SK-N-SH (cell line): ENCODE measurements at regions not wholly inside any gene's neighbourhood (a gene's known extent, or its start where the extent isn't known, plus 50 kb on each side); places are given as distances from the start of the nearest gene placed in this dataset.

Experiments used
- EP300 ChIP-seq, 2 experiments: IDR thresholded peaks; 2 replicates each; pipeline versions ENCODE4 v1.4.0 to v1.6.1; 2012; ENCODE audit warnings: borderline replicate concordance in 1 of 2, low read depth in 1 of 2, low read length in 1 of 2
- EZH2phosphoT487 ChIP-seq: fragments of 200-600 bp; sonication (generic); IDR thresholded peaks from 2 replicates; pipeline ENCODE4 v1.6.1; 2017; ENCODE audit warnings: low read depth, mixed run types, mild to moderate bottlenecking, antibody characterized with exemption, moderate library complexity, borderline replicate concordance
- FOSL2 ChIP-seq: IDR thresholded peaks from 2 replicates; pipeline ENCODE4 v1.4.0; 2012; ENCODE audit warnings: low read depth, mild to moderate bottlenecking, moderate library complexity, borderline replicate concordance
- JUND ChIP-seq: IDR thresholded peaks from 2 replicates; pipeline ENCODE4 v1.4.0; 2012
- POLR2AphosphoS5 ChIP-seq: IDR thresholded peaks from 2 replicates; pipeline ENCODE4 v1.6.1; 2012; ENCODE audit warnings: low read depth, low read length
- RAD21 ChIP-seq: IDR thresholded peaks from 2 replicates; pipeline ENCODE4 v1.6.1; 2012; ENCODE audit warnings: mild to moderate bottlenecking, low read length
- RFX5 ChIP-seq: IDR thresholded peaks from 2 replicates; pipeline ENCODE4 v1.6.1; 2012; ENCODE audit warnings: mild to moderate bottlenecking, improper control_type of control experiment, low read length
- SIN3A ChIP-seq: IDR thresholded peaks from 2 replicates; pipeline ENCODE4 v1.6.1; 2012; ENCODE audit warnings: low read depth, mild to moderate bottlenecking, low read length, moderate library complexity, borderline replicate concordance
- SMC3 ChIP-seq: IDR thresholded peaks from 2 replicates; pipeline ENCODE4 v1.6.1; 2012; ENCODE audit warnings: low read depth, low read length, improper control_type of control experiment
- TCF12 ChIP-seq: IDR thresholded peaks from 2 replicates; pipeline ENCODE4 v1.4.0; 2012
- TF ChIP-seq, protein P1 (sequence below): IDR thresholded peaks from 2 replicates; pipeline ENCODE4 v1.4.0; 2012; ENCODE audit warnings: low read depth
- TF ChIP-seq, protein P2 (sequence below): fragments of 200-600 bp; sonication (generic); IDR thresholded peaks from 2 replicates; pipeline ENCODE4 v1.6.1; 2017; ENCODE audit warnings: antibody characterized with exemption, mild to moderate bottlenecking, moderate library complexity
- TF ChIP-seq, protein P3 (sequence below): IDR thresholded peaks from 2 replicates; pipeline ENCODE4 v1.4.0; 2012; ENCODE audit warnings: low read depth, borderline replicate concordance

DNA sequence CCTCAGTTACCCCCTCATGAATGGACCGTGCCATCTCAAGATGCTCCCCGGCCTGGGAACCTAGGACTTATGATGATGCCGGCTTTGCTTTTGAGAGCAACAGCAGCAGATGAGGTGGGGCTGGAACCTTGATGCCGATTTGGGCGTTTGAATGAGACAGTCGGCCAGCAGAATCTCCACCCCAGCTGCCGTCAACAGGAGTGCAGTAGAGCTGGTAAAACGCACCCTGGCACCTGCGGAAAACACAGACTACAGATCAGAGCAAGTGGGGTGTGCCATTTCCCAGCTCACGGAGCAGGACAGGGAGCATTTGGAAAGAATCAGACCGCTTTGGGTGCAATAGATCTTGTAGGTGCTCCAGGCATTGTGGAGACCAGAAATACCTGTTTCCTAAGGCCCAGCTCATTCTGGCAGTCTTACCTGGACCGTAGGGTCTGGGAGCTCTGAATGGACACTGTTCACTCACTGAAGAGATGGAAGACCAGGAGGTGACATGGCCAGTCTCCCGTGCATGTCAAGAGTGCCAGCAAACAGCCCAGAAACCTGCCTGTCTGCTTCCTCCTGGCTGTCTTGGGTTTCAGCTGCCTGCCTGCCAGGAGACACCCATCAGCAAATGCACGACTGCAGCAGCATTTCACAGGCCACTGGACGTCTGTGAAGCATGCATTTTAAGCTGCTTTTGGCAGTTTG lies 317.7 kb upstream of the IRX4 start:
- TF ChIP-seq EP300 (IDR thresholded peaks at IDR 0.05; ENCODE audit: borderline replicate concordance in 1 of 2, low read depth in 1 of 2, low read length in 1 of 2): no peak
- no peak for TF ChIP-seq POLR2AphosphoS5
- TF ChIP-seq, protein P1, sequence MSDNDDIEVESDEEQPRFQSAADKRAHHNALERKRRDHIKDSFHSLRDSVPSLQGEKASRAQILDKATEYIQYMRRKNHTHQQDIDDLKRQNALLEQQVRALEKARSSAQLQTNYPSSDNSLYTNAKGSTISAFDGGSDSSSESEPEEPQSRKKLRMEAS: no peak
- TF ChIP-seq, protein P2, sequence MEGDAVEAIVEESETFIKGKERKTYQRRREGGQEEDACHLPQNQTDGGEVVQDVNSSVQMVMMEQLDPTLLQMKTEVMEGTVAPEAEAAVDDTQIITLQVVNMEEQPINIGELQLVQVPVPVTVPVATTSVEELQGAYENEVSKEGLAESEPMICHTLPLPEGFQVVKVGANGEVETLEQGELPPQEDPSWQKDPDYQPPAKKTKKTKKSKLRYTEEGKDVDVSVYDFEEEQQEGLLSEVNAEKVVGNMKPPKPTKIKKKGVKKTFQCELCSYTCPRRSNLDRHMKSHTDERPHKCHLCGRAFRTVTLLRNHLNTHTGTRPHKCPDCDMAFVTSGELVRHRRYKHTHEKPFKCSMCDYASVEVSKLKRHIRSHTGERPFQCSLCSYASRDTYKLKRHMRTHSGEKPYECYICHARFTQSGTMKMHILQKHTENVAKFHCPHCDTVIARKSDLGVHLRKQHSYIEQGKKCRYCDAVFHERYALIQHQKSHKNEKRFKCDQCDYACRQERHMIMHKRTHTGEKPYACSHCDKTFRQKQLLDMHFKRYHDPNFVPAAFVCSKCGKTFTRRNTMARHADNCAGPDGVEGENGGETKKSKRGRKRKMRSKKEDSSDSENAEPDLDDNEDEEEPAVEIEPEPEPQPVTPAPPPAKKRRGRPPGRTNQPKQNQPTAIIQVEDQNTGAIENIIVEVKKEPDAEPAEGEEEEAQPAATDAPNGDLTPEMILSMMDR: no peak
- TF ChIP-seq RAD21: no peak
- TF ChIP-seq, protein P3, sequence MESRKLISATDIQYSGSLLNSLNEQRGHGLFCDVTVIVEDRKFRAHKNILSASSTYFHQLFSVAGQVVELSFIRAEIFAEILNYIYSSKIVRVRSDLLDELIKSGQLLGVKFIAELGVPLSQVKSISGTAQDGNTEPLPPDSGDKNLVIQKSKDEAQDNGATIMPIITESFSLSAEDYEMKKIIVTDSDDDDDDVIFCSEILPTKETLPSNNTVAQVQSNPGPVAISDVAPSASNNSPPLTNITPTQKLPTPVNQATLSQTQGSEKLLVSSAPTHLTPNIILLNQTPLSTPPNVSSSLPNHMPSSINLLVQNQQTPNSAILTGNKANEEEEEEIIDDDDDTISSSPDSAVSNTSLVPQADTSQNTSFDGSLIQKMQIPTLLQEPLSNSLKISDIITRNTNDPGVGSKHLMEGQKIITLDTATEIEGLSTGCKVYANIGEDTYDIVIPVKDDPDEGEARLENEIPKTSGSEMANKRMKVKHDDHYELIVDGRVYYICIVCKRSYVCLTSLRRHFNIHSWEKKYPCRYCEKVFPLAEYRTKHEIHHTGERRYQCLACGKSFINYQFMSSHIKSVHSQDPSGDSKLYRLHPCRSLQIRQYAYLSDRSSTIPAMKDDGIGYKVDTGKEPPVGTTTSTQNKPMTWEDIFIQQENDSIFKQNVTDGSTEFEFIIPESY: no peak
- no peak for TF ChIP-seq JUND
- TF ChIP-seq EZH2phosphoT487: no peak
- no peak for TF ChIP-seq FOSL2
- TF ChIP-seq RFX5: no peak
- no peak for TF ChIP-seq SMC3
- TF ChIP-seq SIN3A: no peak
- TF ChIP-seq TCF12: no peak
